ENCODE measurements at regions not wholly inside any gene's neighbourhood (a gene's known extent, or its start where the extent isn't known, plus 50 kb on each side); places are given as distances from the start of the nearest gene placed in this dataset.

- Histone ChIP-seq H3K27me3 (ENCODE audit: control insufficient read depth in 5 of 5, insufficient read depth in 4 of 5, low read length in 5 of 5) (no peaks in the 10 kb centered on the region), H3K27ac (ENCODE audit: low read depth, low read length) (no peak overlapping the region), H3K4me1 (ENCODE audit: control insufficient read depth in 5 of 5, insufficient read depth in 5 of 5, low read length in 5 of 5) (no peaks in the 10 kb centered on the region), H3K36me3 (ENCODE audit: control insufficient read depth in 5 of 5, insufficient read depth in 5 of 5, low read length in 5 of 5) (no peaks in the 10 kb centered on the region), H3K9me3 (ENCODE audit: control insufficient read depth in 5 of 5, low read length in 5 of 5) (no peaks in the 10 kb centered on the region), H3K9ac (ENCODE audit: low read length in 5 of 5) (no peak overlapping the region), H3K4me3 (ENCODE audit: low read depth in 1 of 5, low read length in 5 of 5) (no peak overlapping the region)
These were observed 931.2 kb upstream of the KCND2 start for GRCh38 chr7:119341822-119342221.

GRCh38 chr7:119343289-119343688 lies 929.7 kb upstream of the KCND2 start:
- no peak overlapping the region for H3K27ac ChIP-seq (ENCODE audit: low read depth, low read length)
- no peaks in the 10 kb centered on the region for H3K36me3 ChIP-seq (ENCODE audit: control insufficient read depth in 5 of 5, insufficient read depth in 5 of 5, low read length in 5 of 5)
- H3K27me3 ChIP-seq (ENCODE audit: control insufficient read depth in 5 of 5, insufficient read depth in 4 of 5, low read length in 5 of 5): no peaks in the 10 kb centered on the region
- no peaks in the 10 kb centered on the region for H3K4me1 ChIP-seq (ENCODE audit: control insufficient read depth in 5 of 5, insufficient read depth in 5 of 5, low read length in 5 of 5)
- no peak overlapping the region for H3K4me3 ChIP-seq (ENCODE audit: low read depth in 1 of 5, low read length in 5 of 5)
- no peaks in the 10 kb centered on the region for H3K9me3 ChIP-seq (ENCODE audit: control insufficient read depth in 5 of 5, low read length in 5 of 5)
- no peak overlapping the region for H3K9ac ChIP-seq (ENCODE audit: low read length in 5 of 5)

- Histone ChIP-seq H3K9ac (ENCODE audit: low read length in 5 of 5) (no peak overlapping the region), H3K27ac (ENCODE audit: low read depth, low read length) (no peak overlapping the region), H3K27me3 (ENCODE audit: control insufficient read depth in 5 of 5, insufficient read depth in 4 of 5, low read length in 5 of 5) (no peaks in the 10 kb centered on the region), H3K4me3 (ENCODE audit: low read depth in 1 of 5, low read length in 5 of 5) (no peak overlapping the region), H3K36me3 (ENCODE audit: control insufficient read depth in 5 of 5, insufficient read depth in 5 of 5, low read length in 5 of 5) (no peaks in the 10 kb centered on the region), H3K9me3 (ENCODE audit: control insufficient read depth in 5 of 5, low read length in 5 of 5) (no peaks in the 10 kb centered on the region), H3K4me1 (ENCODE audit: control insufficient read depth in 5 of 5, insufficient read depth in 5 of 5, low read length in 5 of 5) (no peaks in the 10 kb centered on the region)
These were observed 928.5 kb upstream of the KCND2 start for GRCh38 chr7:119344466-119344865.

GRCh38 chr7:119348491-119348890 lies 924.5 kb upstream of the KCND2 start:
- Histone ChIP-seq H3K27me3 (ENCODE audit: control insufficient read depth in 5 of 5, insufficient read depth in 4 of 5, low read length in 5 of 5) (no peaks in the 10 kb centered on the region), H3K9me3 (ENCODE audit: control insufficient read depth in 5 of 5, low read length in 5 of 5) (no peaks in the 10 kb centered on the region), H3K27ac (ENCODE audit: low read depth, low read length) (no peak overlapping the region), H3K4me1 (ENCODE audit: control insufficient read depth in 5 of 5, insufficient read depth in 5 of 5, low read length in 5 of 5) (no peaks in the 10 kb centered on the region), H3K9ac (ENCODE audit: low read length in 5 of 5) (no peak overlapping the region), H3K4me3 (ENCODE audit: low read depth in 1 of 5, low read length in 5 of 5) (no peak overlapping the region), H3K36me3 (ENCODE audit: control insufficient read depth in 5 of 5, insufficient read depth in 5 of 5, low read length in 5 of 5) (no peaks in the 10 kb centered on the region)

- Histone ChIP-seq H3K9me3 (ENCODE audit: control insufficient read depth in 5 of 5, low read length in 5 of 5) (no peaks in the 10 kb centered on the region), H3K27ac (ENCODE audit: low read depth, low read length) (no peak overlapping the region), H3K4me3 (ENCODE audit: low read depth in 1 of 5, low read length in 5 of 5) (no peak overlapping the region), H3K9ac (ENCODE audit: low read length in 5 of 5) (no peak overlapping the region), H3K4me1 (ENCODE audit: control insufficient read depth in 5 of 5, insufficient read depth in 5 of 5, low read length in 5 of 5) (no peaks in the 10 kb centered on the region), H3K27me3 (ENCODE audit: control insufficient read depth in 5 of 5, insufficient read depth in 4 of 5, low read length in 5 of 5) (no peaks in the 10 kb centered on the region), H3K36me3 (ENCODE audit: control insufficient read depth in 5 of 5, insufficient read depth in 5 of 5, low read length in 5 of 5) (no peaks in the 10 kb centered on the region)
These were observed 922.6 kb upstream of the KCND2 start for GRCh38 chr7:119350334-119350733.

- Histone ChIP-seq H3K4me3 (ENCODE audit: low read depth in 1 of 5, low read length in 5 of 5) (no peak overlapping the region), H3K4me1 (ENCODE audit: control insufficient read depth in 5 of 5, insufficient read depth in 5 of 5, low read length in 5 of 5) (no peaks in the 10 kb centered on the region), H3K9ac (ENCODE audit: low read length in 5 of 5) (no peak overlapping the region), H3K27ac (ENCODE audit: low read depth, low read length) (no peak overlapping the region), H3K27me3 (ENCODE audit: control insufficient read depth in 5 of 5, insufficient read depth in 4 of 5, low read length in 5 of 5) (no peaks in the 10 kb centered on the region), H3K36me3 (ENCODE audit: control insufficient read depth in 5 of 5, insufficient read depth in 5 of 5, low read length in 5 of 5) (no peaks in the 10 kb centered on the region), H3K9me3 (ENCODE audit: control insufficient read depth in 5 of 5, low read length in 5 of 5) (no peaks in the 10 kb centered on the region)
These were observed 921.7 kb upstream of the KCND2 start for GRCh38 chr7:119351320-119351719.

- H3K4me1 ChIP-seq (ENCODE audit: control insufficient read depth in 5 of 5, insufficient read depth in 5 of 5, low read length in 5 of 5): no peaks in the 10 kb centered on the region
- no peak overlapping the region for H3K4me3 ChIP-seq (ENCODE audit: low read depth in 1 of 5, low read length in 5 of 5)
- H3K9ac ChIP-seq (ENCODE audit: low read length in 5 of 5): no peak overlapping the region
- H3K27me3 ChIP-seq (ENCODE audit: control insufficient read depth in 5 of 5, insufficient read depth in 4 of 5, low read length in 5 of 5): no peaks in the 10 kb centered on the region
- H3K27ac ChIP-seq (ENCODE audit: low read depth, low read length): no peak overlapping the region
- H3K9me3 ChIP-seq (ENCODE audit: control insufficient read depth in 5 of 5, low read length in 5 of 5): no peaks in the 10 kb centered on the region
- no peaks in the 10 kb centered on the region for H3K36me3 ChIP-seq (ENCODE audit: control insufficient read depth in 5 of 5, insufficient read depth in 5 of 5, low read length in 5 of 5)
These were observed 898.5 kb upstream of the KCND2 start for GRCh38 chr7:119374436-119374835.

GRCh38 chr7:119377861-119378260 lies 895.1 kb upstream of the KCND2 start:
- Histone ChIP-seq H3K36me3 (ENCODE audit: control insufficient read depth in 5 of 5, insufficient read depth in 5 of 5, low read length in 5 of 5) (no peaks in the 10 kb centered on the region), H3K4me1 (ENCODE audit: control insufficient read depth in 5 of 5, insufficient read depth in 5 of 5, low read length in 5 of 5) (no peaks in the 10 kb centered on the region), H3K4me3 (ENCODE audit: low read depth in 1 of 5, low read length in 5 of 5) (no peak overlapping the region), H3K9me3 (ENCODE audit: control insufficient read depth in 5 of 5, low read length in 5 of 5) (no peaks in the 10 kb centered on the region), H3K27ac (ENCODE audit: low read depth, low read length) (no peak overlapping the region), H3K9ac (ENCODE audit: low read length in 5 of 5) (no peak overlapping the region), H3K27me3 (ENCODE audit: control insufficient read depth in 5 of 5, insufficient read depth in 4 of 5, low read length in 5 of 5) (no peaks in the 10 kb centered on the region)

GRCh38 chr7:119382726-119383125 lies 890.2 kb upstream of the KCND2 start:
- no peak overlapping the region for H3K27ac ChIP-seq (ENCODE audit: low read depth, low read length)
- H3K9me3 ChIP-seq (ENCODE audit: control insufficient read depth in 5 of 5, low read length in 5 of 5): no peaks in the 10 kb centered on the region
- H3K36me3 ChIP-seq (ENCODE audit: control insufficient read depth in 5 of 5, insufficient read depth in 5 of 5, low read length in 5 of 5): no peaks in the 10 kb centered on the region
- H3K9ac ChIP-seq (ENCODE audit: low read length in 5 of 5): no peak overlapping the region
- no peak overlapping the region for H3K4me3 ChIP-seq (ENCODE audit: low read depth in 1 of 5, low read length in 5 of 5)
- H3K27me3 ChIP-seq (ENCODE audit: control insufficient read depth in 5 of 5, insufficient read depth in 4 of 5, low read length in 5 of 5): no peaks in the 10 kb centered on the region
- H3K4me1 ChIP-seq (ENCODE audit: control insufficient read depth in 5 of 5, insufficient read depth in 5 of 5, low read length in 5 of 5): no peaks in the 10 kb centered on the region

- Histone ChIP-seq H3K4me1 (ENCODE audit: control insufficient read depth in 5 of 5, insufficient read depth in 5 of 5, low read length in 5 of 5) (no peaks in the 10 kb centered on the region), H3K27me3 (ENCODE audit: control insufficient read depth in 5 of 5, insufficient read depth in 4 of 5, low read length in 5 of 5) (no peaks in the 10 kb centered on the region), H3K9ac (ENCODE audit: low read length in 5 of 5) (no peak overlapping the region), H3K4me3 (ENCODE audit: low read depth in 1 of 5, low read length in 5 of 5) (no peak overlapping the region), H3K36me3 (ENCODE audit: control insufficient read depth in 5 of 5, insufficient read depth in 5 of 5, low read length in 5 of 5) (no peaks in the 10 kb centered on the region), H3K27ac (ENCODE audit: low read depth, low read length) (no peak overlapping the region), H3K9me3 (ENCODE audit: control insufficient read depth in 5 of 5, low read length in 5 of 5) (no peaks in the 10 kb centered on the region)
These were observed 878.0 kb upstream of the KCND2 start for GRCh38 chr7:119395024-119395423.

GRCh38 chr7:119397156-119397555 lies 875.8 kb upstream of the KCND2 start:
- H3K36me3 ChIP-seq (ENCODE audit: control insufficient read depth in 5 of 5, insufficient read depth in 5 of 5, low read length in 5 of 5): no peaks in the 10 kb centered on the region
- no peaks in the 10 kb centered on the region for H3K9me3 ChIP-seq (ENCODE audit: control insufficient read depth in 5 of 5, low read length in 5 of 5)
- H3K4me3 ChIP-seq (ENCODE audit: low read depth in 1 of 5, low read length in 5 of 5): no peak overlapping the region

More at GRCh38 chr7:119397156-119397555, 875.8 kb upstream of the KCND2 start:
- no peaks in the 10 kb centered on the region for H3K4me1 ChIP-seq (ENCODE audit: control insufficient read depth in 5 of 5, insufficient read depth in 5 of 5, low read length in 5 of 5)
- H3K9ac ChIP-seq (ENCODE audit: low read length in 5 of 5): no peak overlapping the region
- H3K27ac ChIP-seq (ENCODE audit: low read depth, low read length): no peak overlapping the region
- H3K27me3 ChIP-seq (ENCODE audit: control insufficient read depth in 5 of 5, insufficient read depth in 4 of 5, low read length in 5 of 5): no peaks in the 10 kb centered on the region

Measured in subcutaneous abdominal adipose tissue (tissue), 5 donors.